ENCODE measurements at regions not wholly inside any gene's neighbourhood (a gene's known extent, or its start where the extent isn't known, plus 50 kb on each side); places are given as distances from the start of the nearest gene placed in this dataset.

- no peak for TF ChIP-seq POLR2A (IDR thresholded peaks at IDR 0.05)
- no peak for TF ChIP-seq CTCF (IDR thresholded peaks at IDR 0.05)
- TF ChIP-seq POLR2AphosphoS5 (IDR thresholded peaks at IDR 0.05), result no peak
- no peak for TF ChIP-seq EP300 (IDR thresholded peaks at IDR 0.05)
Measured at GRCh38 chr14:71682337-71682736, 249.9 kb upstream of the RGS6 start.
